ENCODE measurements at regions not wholly inside any gene's neighbourhood (a gene's known extent, or its start where the extent isn't known, plus 50 kb on each side); places are given as distances from the start of the nearest gene placed in this dataset.

- H4K20me1 ChIP-seq (ENCODE audit: insufficient read depth, low read length), result no peaks in the 10 kb centered on the region
- H3K27ac ChIP-seq (ENCODE audit: low read length), result no peak overlapping the region
- H3K9me3 ChIP-seq (replicated peaks; ENCODE audit: insufficient read depth, low read length), result no peaks in the 10 kb centered on the region
- DNase-seq, result no peak
- H3F3A ChIP-seq (ENCODE audit: insufficient read depth, low read length), result no peaks in the 10 kb centered on the region
- H3K4me2 ChIP-seq (ENCODE audit: low read depth, low read length), result no peak overlapping the region
- H2AFZ ChIP-seq (ENCODE audit: low read length), result no peak overlapping the region
- no peak overlapping the region for H3K9ac ChIP-seq (ENCODE audit: low read length)
- no peak overlapping the region for H3K4me3 ChIP-seq (ENCODE audit: low read length)
- no peaks in the 10 kb centered on the region for H3K79me2 ChIP-seq (ENCODE audit: low read length)
- no peaks in the 10 kb centered on the region for H3K4me1 ChIP-seq (ENCODE audit: low read length)
- H3K9me2 ChIP-seq (replicated peaks; ENCODE audit: insufficient read depth, low read length), result no peaks in the 10 kb centered on the region
- TF ChIP-seq EZH2phosphoT487 (IDR thresholded peaks at IDR 0.05; ENCODE audit: low read length), result no peak
- no peak for TF ChIP-seq EZH2 (optimal IDR thresholded peaks at IDR 0.05; ENCODE audit: low read depth, low read length)
- TF ChIP-seq CTCF (IDR thresholded peaks at IDR 0.05; ENCODE audit: low read length), result no peak
- H3K36me3 ChIP-seq (replicated peaks; ENCODE audit: insufficient read depth, low read length), result no peaks in the 10 kb centered on the region
- no peaks in the 10 kb centered on the region for H3K27me3 ChIP-seq (replicated peaks; ENCODE audit: insufficient read depth, low read length)
Measured at GRCh38 chr16:59567496-59567895, 833.4 kb upstream of the GOT2 start.

GRCh38 chr16:59566446-59566845, 832.3 kb upstream of the GOT2 start:
- Histone ChIP-seq H3K27me3 (replicated peaks; ENCODE audit: insufficient read depth, low read length) (no peaks in the 10 kb centered on the region), H3K9me2 (replicated peaks; ENCODE audit: insufficient read depth, low read length) (no peaks in the 10 kb centered on the region), H3K4me2 (ENCODE audit: low read depth, low read length) (no peak overlapping the region), H2AFZ (ENCODE audit: low read length) (no peak overlapping the region), H3K79me2 (ENCODE audit: low read length) (no peaks in the 10 kb centered on the region), H3K4me1 (ENCODE audit: low read length) (no peaks in the 10 kb centered on the region), H3K9ac (ENCODE audit: low read length) (no peak overlapping the region), H3K27ac (ENCODE audit: low read length) (no peak overlapping the region), H3K9me3 (replicated peaks; ENCODE audit: insufficient read depth, low read length) (no peaks in the 10 kb centered on the region), H3F3A (ENCODE audit: insufficient read depth, low read length) (no peaks in the 10 kb centered on the region), H3K36me3 (replicated peaks; ENCODE audit: insufficient read depth, low read length) (no peaks in the 10 kb centered on the region), H3K4me3 (ENCODE audit: low read length) (no peak overlapping the region), H4K20me1 (ENCODE audit: insufficient read depth, low read length) (no peaks in the 10 kb centered on the region)
- no peak for DNase-seq
- TF ChIP-seq EZH2 (optimal IDR thresholded peaks at IDR 0.05; ENCODE audit: low read depth, low read length), result no peak
- TF ChIP-seq CTCF (IDR thresholded peaks at IDR 0.05; ENCODE audit: low read length), result no peak
- no peak for TF ChIP-seq EZH2phosphoT487 (IDR thresholded peaks at IDR 0.05; ENCODE audit: low read length)

GRCh38 chr16:59558679-59559078, 824.6 kb upstream of the GOT2 start:
- Histone ChIP-seq H3K36me3 (replicated peaks; ENCODE audit: insufficient read depth, low read length) (no peaks in the 10 kb centered on the region), H3K4me2 (ENCODE audit: low read depth, low read length) (no peak overlapping the region), H3K9me2 (replicated peaks; ENCODE audit: insufficient read depth, low read length) (no peaks in the 10 kb centered on the region), H3K9ac (ENCODE audit: low read length) (no peak overlapping the region), H2AFZ (ENCODE audit: low read length) (no peak overlapping the region), H3K79me2 (ENCODE audit: low read length) (no peaks in the 10 kb centered on the region), H3K4me1 (ENCODE audit: low read length) (no peaks in the 10 kb centered on the region), H3K27me3 (replicated peaks; ENCODE audit: insufficient read depth, low read length) (no peaks in the 10 kb centered on the region), H3F3A (ENCODE audit: insufficient read depth, low read length) (no peaks in the 10 kb centered on the region), H3K9me3 (replicated peaks; ENCODE audit: insufficient read depth, low read length) (no peaks in the 10 kb centered on the region), H3K27ac (ENCODE audit: low read length) (no peak overlapping the region), H4K20me1 (ENCODE audit: insufficient read depth, low read length) (no peaks in the 10 kb centered on the region), H3K4me3 (ENCODE audit: low read length) (no peak overlapping the region)
- no peak for DNase-seq
- no peak for TF ChIP-seq EZH2phosphoT487 (IDR thresholded peaks at IDR 0.05; ENCODE audit: low read length)
- TF ChIP-seq EZH2 (optimal IDR thresholded peaks at IDR 0.05; ENCODE audit: low read depth, low read length), result no peak
- TF ChIP-seq CTCF (IDR thresholded peaks at IDR 0.05; ENCODE audit: low read length), result no peak
